Activated T-cell treated with anti-CD3 and anti-CD28 coated beads, Interleukin-2, amount 50 U/mL, for 48 hours (primary cell): ENCODE measurements at regions not wholly inside any gene's neighbourhood (a gene's known extent, or its start where the extent isn't known, plus 50 kb on each side); places are given as distances from the start of the nearest gene placed in this dataset.
"Not testable (repeated sequence)": the region's sequence is repeated elsewhere in the genome, so short reads cannot be mapped to it uniquely, and the experiment has no call there.

Experiments
- DNase-seq, 2 experiments: peaks; one replicate each; pipeline ENCODE4 v3.0.0-alpha.2; 2020

DNA sequence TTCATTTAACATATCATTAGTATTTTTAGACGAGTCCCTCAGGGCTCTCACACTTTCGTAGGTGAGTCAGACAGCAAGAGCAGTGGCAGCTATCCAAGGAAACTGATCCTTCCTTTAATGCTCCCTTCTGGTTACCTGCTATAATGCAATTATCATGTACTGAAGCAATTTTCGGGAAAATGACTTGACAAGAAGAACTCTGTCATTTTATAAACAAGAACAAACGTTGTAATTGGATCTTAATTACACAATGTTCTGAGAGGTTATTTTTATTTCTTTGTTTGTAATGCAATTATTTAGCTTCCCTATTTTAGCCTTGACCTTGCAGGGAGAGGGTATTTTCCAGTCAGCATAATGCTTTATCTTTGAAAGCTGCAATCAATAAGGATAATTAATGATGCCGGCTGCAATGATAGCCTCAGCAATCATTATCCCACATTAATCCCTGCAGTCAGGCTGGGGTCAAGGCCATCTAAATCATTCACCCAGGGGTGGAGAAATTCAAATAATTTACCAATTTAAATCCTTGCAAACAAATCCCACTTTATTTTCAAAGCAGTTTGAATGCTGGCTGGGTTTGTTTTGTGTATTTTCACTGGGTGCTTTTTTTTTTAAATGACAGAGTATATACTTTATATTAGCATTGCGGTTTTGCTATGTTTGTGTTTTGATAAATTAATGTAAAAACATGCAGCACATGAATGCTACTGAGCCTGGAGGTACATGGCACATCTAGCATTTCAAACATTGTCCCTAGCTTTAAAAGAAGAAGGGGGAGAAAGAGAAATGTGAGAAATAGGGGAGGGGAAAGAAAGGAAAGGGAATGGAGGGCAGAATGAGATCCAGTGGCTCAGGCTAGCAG lies 249.9 kb downstream of the SHOX2 start:
- no peak for DNase-seq

DNA sequence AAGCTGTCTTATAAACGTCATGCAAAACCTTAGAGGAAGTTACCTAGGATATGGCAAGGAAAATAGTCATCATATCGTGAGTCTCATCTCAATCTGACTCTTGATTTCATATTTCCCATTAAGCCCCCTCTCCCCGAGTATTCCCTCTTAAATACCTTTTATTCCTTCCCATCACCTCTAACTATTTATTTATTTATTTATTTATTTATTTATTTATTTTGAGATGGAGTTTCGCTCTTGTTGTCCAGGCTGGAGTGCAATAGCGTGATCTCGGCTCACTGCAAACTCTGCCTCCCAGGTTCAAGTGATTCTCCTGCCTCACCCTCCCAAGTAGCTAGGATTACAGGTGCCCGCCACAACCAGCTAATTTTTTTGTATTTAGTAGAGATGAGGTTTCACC lies 260.4 kb downstream of the SHOX2 start:
- DNase-seq, result not testable (repeated sequence)

DNA sequence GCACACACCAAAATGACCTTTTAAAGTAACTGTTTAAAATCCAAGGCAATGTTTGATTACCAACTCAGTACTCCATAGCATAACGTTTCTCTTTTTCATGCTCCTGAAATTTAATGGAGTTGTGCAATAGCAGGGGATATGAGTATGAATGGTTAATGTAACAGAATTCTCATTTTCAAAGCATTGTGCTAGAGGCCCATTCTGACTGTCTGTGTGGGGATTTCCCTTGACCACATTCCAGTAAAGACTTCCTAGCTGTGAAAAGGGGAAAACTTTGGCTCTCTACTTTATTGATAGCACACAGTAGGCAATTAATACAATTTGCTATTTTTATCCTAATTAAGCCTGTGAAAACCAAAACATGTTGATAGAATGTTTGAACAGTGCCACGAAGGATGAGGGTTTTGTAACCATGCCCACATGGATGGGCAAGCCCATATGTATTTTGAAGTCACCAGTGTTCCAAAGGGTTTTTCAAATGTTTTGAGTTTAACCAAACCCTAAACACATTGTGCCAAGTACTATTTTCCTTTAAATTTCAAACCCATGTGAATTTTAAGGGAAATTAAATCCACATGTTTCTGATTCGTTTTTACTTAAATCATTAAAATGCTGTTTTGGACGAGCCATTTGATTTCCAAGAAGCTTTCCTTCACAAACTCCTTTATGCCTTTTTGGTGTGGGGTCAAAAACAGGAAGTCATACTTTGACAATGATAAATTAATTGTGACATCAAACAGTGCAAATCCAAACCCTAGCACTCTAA lies 261.2 kb downstream of the SHOX2 start:
- no peak for DNase-seq

DNA sequence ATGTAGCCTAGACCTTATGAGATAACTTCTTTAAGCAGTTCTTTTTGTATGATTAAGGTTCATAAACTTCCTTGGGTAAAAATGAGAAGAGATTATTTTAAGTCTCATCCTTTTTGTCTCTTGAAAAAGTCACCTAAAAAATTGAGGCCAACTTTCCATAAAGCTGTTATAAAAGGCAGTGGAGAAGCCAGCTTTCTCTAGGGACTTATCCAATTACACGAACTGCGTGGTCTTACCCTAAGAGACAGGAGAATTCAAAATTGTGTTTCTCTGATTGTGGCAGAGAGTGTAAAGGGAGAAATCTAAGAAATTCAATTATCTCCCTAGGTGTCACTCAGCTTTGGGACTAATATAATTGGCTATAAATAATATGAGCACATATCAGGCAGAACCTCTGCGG lies 262.0 kb downstream of the SHOX2 start:
- DNase-seq, result no peak

DNA sequence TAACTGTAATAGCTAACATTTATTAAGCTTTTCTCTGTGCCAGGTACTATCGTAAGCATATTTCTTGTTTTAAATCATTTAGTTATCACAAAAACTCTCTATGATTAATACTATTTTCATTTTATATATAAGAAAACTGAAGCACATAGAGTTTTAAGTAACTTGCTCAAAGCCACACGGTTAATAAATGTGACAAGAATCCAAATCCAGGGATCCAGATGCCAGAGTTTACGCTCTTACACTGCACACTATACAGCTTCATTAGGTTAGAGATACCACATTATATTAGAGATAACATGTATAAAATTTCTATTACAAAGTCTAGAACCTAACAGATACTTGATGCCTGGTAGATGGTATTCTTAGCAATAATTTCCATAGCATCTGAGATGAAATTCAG lies 265.2 kb downstream of the SHOX2 start:
- DNase-seq, result no peak

DNA sequence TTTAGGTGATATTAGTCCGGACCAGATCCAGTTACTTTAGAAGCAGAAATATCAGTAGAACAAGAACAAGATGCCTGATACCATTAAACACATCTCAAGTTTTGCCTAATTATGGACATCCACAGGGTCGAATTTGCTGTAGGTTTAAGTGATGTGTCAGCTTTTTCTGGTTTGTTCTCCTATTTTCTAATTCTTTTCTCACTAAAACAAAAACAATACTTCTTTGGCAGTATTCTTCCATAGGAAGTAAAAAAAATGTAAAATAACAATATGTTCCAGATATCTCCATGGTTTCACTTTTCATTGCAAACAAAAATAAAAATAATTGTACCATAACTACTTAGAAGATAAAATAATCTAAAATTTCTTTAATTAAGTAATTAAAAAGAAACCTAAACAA lies 265.7 kb downstream of the SHOX2 start:
- DNase-seq, result no peak

DNA sequence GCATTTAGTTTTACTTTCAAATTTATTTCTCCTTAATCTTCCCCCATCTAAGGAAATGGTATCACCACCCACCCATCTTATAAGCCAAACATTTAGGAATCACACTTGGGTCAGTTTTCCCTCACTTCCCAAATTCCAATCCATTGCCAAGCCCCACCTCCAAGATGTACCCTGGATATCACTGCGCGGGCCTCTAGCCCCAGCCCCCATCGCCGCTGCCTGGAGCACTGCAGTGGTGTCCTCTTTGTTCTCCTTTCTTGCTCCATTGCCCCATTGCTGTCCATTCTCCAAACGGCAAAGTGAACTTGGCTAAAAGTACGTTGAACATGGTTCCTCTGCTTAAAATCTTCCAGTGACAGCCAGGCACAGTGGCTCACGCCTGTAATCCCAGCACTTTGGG lies 267.8 kb downstream of the SHOX2 start:
- DNase-seq, result no peak

DNA sequence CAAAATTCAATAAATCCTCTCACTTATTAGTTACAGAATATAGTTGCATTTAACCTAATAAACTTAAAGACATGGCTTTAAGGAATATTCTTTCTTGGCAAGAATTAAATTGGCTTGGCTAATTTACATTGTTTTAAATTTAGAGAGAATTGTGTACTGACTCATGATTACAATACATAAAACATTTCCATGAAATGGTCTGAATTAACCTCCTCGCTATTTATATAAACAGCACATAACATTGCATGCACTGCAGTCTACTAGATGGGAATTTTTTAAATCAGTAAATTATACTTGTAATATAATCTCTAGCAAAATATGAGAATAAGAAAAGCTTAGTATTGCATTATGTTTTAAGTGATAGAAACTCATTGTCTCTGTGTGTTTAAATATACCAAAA lies 268.9 kb downstream of the SHOX2 start:
- no peak for DNase-seq

DNA sequence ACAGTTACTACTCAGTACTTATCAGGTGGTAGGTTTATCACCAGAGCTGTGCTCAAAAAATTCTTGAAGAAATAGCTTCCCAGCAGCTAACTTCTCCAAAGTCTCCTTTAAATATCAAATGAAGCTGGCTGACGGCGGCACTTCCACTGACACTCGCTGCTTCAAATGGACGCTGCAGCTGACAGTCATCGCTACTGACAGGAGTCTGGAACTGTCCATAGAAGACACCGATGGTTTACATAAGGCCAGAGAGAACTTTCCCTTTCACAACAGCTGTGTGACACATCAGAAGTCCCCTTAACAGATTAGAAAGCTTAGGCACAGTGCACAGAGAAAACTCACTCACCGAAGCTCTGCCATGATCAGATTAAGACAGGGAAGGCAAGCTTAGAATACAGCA lies 270.2 kb downstream of the SHOX2 start:
- DNase-seq, result no peak

DNA sequence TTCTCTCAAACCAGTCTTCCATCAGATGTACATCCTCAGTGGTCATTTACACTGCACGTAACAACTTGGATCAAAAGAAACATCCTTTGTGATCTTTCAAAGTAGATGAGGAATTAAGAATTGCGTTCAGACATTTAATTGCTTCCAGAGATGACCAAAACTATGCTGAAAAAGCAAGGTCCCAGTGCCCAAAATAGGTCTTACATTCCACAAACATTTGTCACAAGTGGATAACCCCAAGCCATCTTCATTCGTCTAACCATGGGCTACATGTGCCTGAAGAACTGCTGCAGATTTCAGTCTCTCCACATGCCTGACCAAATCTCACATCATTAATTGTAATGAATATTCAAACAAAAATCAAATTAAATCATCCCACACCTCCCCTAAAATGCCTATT lies 273.6 kb downstream of the SHOX2 start:
- no peak for DNase-seq

DNA sequence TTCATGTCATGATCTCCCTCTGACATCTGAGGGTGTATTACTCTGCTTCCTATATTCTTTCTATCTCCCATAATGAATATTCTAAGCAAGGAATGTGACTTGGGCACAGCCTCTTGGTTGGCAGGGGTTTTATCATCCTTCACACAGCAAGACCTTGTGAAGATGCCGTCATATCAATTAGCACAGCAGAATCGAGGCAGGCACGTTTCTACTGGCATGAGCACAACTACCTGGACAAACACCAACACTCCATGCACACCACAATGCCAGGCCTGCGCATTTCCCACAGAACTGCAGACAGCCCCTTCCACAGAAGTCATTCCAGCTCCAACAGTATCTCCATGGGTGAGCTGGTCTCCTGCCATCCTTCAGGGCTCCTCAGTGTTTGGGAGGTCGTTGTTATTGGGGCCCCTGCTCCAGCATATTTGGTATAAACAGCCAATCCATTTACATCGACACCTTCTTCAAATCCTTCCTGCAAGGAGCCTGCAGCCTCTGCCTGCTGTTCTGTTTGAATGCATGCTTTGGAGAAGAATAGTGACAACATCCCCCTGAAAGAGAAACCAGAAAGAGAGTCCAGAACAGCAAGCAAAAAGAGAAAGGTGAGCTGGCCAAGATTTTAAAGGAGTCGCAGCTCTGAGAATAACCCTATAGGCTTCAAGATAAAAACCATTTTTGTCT lies 275.5 kb downstream of the SHOX2 start:
- no peak for DNase-seq

DNA sequence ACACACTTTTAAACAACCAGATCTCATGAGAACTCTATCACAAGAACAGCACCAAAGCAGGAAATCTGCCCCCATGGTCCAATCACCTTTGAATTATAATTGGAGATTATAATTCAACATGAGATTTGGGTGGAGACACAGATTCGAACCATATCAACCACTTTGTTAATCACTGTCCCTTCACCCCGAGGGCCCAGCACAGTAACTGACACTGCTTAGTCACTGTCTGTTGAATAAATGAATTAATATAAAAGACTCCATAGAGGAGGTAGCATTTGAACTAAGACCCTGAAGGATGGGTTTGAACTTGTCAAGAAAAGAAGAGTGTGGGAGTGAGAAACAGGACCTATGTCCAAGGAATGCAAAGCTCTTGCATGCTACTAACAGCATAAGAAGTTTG lies 276.4 kb downstream of the SHOX2 start:
- DNase-seq, result no peak

DNA sequence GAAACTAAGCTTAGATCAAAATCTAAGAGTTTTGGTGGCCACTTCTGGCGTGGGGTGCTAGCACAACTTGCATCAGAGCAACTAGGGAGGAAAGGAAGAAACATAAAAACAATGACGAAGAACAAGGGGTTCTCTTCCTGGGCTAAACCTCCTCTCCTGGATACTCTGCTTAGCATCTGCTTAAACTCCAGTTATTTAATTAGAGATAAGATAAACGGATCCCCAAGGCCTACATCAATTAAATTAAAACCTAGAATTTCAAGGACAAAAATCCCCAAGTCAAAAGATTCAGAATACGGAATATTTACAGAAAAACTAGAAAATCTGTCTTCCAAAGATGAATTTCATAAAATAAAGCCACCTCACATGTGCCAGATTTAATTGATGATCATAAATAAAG lies 281.9 kb downstream of the SHOX2 start:
- DNase-seq, result no peak

DNA sequence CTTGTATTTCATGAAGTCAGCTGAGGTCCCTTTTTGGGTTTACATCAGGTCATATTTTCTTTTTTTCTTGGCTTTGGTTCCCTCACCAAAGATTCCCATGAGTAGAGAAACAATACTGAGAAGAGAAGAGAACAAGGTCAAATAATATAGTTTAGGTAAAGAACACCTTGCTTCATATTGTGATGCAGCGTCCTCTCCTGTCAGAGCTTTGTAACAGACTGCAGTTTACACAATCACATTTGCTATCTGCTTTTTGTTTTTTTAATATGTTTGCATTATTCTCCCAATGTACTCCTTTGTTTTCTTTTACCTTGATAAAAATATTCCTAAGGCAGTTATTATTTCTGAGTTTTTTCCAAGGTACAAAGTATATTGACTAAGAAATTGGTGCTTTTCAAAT lies 283.2 kb downstream of the SHOX2 start:
- DNase-seq, result no peak

DNA sequence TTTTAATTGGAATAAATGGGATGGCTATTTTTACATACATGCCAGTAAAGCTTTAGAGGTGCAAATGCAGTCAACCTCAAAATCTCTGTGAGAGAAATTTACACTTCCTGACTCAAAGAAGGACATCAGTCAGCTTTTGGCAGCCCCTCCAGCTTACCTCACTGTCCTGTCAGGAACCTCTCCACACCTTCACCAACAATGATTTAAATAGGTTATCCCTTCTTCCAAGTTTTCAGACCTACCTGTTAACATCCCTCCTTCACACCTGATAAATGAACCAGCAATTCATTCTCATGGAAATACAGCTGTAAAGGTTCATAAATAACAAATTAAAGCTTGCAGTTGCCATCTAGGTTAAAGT lies 286.1 kb downstream of the SHOX2 start:
- no peak for DNase-seq

DNA sequence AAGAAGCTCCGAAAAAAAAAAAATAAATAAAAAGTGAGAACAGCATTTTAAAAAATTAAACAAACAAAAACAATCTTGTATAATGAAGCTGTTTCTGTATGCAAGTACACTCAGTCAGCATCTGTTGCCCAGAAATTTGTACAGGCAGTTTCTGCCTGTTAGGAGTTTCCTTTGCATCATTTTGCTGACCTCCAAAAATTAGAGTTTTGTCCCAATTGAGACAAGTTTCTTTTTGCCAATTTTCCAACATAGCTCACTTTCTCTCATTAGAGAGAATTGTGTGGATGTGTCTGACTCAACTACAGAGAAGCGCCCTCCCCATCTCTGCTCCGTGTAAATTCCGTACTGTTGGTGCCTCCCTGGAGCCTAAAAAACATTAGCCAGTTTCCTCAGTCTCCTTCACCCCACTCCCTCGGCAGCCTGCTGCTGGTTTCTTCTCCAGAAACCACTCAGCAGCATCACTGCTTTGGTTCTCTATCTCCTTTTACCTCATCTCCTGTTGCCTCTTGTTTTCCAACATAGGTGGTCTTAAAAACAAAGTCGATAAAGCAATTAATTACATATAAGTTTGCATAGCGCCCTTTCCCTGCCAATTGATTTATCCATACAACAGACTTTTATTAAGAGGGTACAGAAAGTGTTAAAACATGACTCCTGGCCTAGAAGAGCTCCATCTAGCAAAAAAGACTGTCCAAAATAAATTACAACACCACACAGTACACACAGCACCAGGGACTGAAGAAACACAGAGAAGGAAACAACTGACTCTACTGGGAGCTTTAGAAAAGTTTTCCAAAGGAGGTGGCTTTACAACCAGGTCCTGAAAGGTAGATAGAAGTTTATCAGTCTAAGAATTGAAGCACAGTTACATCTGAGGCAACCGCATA lies 286.7 kb downstream of the SHOX2 start:
- no peak for DNase-seq

DNA sequence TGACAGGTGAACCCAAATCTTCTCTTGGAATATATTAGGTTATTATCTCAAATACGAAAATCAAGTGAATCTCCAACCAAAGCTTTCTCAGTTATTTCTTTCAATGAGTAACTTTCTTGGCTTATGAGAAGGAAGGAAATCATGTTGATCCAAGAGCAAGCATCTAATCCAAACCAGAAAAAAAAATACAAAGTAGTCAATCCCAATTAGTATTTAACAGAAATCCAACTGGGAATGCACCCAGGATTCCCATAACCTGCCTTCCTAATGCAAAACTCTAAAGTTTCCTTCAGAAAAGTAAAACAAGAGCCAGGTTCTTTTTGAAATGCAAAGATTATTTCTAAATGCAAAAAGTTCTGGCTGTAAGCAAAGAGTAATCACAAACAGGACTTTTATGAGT lies 289.3 kb downstream of the SHOX2 start:
- no peak for DNase-seq

DNA sequence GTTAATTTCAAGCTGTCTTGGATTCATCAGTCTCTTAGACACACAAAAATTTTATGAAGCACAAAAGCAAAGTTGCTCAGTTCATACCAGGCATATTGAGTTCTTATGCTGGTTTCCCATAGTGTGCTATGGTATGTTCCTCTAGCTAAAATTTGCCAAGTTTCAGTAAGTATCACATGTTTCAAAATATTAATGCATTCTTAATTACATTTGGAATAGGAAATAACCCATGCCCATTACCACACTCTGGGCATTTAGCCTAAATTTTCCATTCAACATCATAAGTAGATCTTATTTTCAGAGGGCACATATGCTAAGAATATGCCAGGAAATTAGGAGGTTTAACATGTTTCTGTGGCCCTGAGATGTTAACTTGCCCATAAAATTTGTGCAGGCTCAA lies 289.9 kb downstream of the SHOX2 start:
- no peak for DNase-seq

DNA sequence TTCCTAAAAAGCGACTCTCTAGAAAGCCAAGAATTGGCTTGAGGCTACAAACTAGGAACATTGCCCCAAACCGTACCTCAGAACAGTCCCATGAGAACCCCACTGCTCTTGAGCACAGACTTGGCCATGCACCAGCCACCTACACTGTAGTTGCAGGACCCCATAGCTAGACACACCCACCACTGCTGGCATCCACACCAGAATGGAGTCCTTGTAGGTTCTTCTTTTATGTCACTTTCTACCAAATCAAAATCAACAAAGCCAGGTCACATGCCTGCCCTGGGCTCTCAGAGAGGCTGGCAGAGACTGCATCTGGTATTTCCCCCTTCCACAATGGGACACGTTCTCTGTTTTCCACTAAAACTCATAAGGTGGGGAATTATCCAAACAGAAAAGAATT lies 290.5 kb downstream of the SHOX2 start:
- no peak for DNase-seq

DNA sequence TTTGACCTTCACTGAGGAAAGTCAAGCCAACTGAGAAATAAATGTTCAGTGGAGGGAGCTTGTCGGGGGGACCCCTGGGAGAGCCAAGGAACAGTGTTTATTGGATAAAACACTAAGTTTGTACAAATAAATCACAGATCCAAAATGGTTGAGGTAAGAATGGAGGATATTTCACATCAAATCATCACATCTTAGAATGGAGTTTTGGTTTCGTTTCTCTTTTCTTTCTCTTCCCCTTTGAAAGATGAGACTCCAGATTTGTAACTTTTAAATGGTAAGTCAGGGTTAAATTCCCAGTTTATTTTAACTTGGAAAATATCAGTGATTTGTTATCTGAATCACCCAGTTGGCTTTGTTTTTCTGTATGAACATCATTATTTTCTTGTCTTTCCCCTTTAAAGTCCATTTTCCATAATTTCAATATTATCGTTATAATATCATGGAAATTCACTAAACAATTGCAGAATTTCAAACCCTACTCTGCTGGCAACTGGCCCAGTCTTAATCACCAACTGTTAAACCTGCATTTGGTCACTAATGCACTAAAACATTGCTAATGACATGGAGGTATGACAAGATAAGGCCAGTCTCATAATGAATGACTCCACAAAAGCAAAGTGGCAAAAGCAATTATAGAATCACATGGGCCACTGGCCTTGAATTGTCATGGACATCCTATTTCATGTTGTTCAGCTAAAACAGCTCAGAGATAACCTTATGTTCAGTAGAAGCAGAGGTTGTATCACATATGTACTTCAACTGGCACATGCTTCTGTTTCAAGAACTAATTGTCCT lies 295.1 kb downstream of the SHOX2 start:
- DNase-seq, result no peak

DNA sequence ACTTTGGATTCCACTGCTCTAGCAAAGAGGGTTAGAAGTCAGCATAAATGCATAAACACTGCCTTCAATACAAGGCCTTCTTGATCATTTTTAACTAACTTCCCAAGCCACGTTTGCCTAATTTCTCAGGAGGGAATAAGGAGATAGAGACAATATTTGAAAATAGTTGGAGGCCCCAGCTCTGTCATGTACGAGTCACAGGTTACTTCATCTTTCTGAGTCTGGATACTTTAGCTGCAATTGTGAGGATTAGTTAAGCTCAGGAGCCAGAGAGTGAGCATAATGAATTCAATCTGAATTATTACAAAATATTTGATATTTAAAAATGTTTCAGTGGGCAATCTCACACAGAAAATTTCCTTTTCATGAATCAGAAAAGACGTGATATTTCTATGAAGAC lies 298.9 kb downstream of the SHOX2 start:
- DNase-seq, result no peak

DNA sequence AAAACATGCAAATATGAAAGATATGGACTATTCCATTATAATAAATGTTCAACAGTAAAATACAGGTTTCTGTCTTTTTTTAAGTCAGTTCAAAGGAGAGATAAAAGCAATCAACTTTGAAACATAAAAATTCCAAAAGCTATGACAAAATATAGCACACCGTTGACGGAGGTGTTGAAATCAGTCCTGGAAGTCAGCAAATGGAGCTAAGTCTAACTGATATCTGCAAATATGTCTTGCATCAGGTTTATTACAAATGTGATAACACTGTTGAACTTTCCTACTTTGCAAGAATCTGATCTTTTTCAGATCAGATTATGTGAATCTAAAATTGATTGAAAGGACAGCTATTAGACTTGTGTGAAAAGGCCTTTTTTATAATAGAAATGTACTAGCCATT lies 300.7 kb downstream of the SHOX2 start:
- no peak for DNase-seq
